ENCODE measurements at regions not wholly inside any gene's neighbourhood (a gene's known extent, or its start where the extent isn't known, plus 50 kb on each side); places are given as distances from the start of the nearest gene placed in this dataset.

DNA sequence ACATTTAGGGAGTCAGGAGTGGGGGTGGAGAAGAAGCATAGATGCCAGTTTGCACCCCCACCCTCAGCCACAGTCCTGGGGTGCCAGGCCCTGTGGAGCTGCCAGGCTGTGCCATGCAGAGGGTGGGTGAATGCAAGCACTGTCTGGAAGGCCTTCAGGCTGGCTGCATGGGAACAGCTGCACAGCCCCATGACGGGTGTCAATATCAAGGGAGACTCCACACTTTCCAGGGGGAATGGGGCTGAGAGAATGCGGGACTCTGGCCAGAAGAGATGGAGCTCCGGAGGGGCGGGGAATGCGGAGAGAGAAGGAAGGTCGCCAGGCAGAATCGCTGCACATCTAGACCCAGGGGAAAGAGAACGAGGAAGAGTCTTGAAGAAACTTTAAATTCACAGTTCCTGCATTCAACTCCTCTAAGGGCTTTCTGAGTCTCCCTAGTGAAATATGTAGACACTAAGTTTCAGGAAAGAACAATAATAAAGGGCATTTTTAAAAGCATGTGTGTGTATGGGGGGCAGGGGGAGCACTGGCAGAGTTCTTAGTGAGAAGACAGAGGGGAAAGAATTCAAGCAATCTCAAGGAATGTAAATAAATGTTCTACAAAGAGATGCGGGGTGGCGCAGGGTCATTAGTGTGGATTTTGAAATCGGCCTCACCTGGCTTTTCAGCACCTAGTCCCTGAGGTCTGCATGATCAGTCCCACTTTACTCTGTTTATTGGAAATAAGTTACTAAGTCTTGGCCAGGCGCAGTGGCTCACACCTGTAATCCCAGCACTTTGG, 59.1 kb downstream of the BOD1 start:
- peak; percentile 7 to 97 (median 84) for DNase-seq

DNA sequence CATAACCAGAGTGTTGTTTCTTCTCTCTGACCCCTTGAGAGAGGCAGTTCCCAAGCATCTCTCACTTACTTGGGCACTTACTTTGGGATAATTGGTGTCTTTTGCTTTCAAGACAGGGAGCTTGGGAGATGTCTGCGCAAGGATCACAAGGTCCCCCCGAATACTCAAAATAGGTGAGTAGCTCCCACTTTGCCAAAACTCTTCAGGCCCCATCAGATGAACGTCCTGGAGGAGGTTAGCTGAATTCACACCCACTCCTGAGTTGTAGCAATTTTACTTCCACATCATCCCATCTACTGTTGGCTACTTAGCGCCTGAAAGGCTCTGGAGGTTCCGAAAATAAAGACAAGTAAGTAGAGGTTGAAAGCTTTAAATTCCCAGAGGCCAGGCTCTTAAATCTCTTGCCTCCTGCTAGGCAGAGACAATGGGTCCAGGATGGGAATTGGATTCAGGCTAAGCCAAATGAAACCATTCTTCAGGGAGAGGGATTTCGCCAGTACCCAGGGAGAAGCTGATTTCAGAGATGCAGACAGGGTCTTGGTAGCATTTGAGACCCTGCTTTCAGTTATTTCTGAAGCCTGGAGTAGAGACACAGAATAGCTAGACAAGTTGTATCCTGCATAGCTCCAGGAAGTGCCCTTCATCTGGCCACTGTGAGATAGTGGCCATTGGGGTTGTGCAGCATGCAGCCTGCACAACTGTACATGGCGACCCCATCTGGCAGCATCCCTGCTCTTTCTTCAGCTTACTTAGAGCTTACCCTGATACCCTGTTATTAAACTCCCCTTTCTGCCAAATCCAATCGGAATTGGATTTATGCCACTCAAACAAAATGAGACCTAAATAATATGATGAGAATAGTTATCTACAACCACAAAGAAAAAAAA, 60.1 kb downstream of the BOD1 start:
- peak in 12 of 56 donors; percentile 3 to 39 (median 24) for DNase-seq

DNA sequence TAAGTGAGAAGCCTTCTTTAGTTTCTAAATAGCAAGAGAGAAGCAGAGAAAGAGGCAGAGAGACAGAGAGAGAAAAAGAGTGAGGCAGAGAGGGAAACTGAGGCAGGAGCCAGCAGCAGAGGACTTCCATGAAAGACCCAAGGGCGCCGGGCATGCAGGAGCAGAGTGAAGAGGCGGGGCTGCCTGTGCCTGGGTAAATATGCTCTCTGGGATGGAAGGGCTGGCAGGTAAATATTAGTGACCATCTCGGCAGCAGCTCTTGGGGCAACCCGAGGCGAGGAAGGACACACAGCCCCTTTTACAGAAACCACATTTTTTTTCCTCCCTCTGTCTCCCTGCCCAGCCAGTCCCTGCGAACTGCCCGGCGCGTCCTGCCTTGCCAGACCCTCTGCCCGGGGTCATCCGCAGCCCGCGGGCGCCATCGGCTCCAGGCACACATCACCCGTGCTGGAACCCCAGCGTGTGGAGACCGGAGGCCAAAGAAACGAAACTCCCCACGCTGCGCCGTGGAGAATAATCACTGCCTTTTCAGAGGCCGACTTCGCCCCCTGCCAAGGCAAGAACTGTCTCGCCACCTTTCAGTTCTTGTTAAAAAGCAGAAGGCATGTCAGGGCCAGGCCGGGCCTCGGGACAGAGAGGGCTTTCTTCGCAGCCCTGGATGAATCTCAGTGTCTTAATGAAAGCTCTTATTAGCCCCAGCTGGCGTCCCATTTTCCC, 61.3 kb downstream of the BOD1 start:
- DNase-seq, result peak in 50 of 56 donors; percentile 15 to 81 (median 53)

DNA sequence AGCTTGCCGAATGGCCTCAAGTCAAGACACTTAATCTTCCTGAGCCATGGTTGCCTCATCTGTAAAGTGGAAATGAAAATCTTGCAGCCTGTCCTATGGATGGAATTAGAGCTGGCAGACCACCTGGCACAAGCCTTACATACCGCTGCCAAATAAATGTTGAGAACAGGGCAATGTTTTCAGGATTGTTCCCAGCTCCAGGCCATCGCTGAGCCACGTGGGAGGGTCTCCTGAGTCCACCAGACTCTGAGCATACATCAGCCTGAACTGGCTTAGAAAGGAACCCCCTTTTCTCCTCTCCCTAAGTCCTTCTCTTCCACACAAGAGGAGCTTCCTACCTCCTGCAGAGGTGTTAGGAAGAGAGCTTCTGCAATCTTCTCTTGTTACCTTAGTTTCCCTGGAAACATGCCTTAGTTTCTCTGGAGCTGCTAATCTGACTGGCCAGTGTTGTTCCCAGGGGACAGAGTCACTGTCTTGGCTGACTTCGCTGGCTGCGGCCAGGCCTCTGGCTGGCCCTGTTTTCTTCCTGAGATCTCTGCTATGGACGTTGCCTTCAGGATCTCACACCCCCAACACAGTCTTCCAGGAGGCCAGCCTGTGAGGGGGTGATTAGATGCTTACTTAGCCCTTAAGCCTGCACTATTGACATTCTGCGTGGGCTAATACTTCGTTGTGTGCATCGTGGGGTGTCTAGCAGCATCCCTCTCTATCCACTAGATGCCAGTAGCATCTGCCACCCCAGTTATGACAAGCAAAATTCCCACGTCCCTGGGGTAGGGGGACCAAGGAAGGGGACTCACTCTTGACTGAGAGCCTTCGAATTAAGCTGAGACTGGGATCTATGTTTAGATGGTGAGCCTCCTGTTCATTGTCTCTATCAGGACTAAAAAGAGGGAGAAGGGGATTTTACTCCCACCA, 62.2 kb downstream of the BOD1 start:
- DNase-seq, result peak in 12 of 56 donors; percentile 7 to 39 (median 17)

DNA sequence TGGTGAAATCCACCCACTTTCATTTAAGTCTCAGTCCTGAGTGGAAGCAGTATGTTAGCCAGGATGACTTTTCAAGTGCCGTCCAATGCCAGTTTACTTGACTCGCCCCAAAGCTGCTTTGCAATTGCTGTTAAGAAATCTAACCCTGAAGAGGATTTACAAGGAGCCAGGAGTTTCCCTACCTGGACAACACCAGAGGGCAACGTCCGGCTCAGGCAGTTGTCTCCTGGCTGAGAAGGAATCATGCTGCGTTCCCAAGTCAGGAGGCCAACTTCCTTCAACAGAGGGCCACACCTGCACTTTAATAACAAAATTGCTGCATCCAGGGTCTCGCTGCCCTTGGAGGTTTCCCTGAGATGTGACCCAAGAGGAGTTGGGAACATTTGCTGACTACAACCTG, 65.8 kb downstream of the BOD1 start:
- DNase-seq, result no peak

DNA sequence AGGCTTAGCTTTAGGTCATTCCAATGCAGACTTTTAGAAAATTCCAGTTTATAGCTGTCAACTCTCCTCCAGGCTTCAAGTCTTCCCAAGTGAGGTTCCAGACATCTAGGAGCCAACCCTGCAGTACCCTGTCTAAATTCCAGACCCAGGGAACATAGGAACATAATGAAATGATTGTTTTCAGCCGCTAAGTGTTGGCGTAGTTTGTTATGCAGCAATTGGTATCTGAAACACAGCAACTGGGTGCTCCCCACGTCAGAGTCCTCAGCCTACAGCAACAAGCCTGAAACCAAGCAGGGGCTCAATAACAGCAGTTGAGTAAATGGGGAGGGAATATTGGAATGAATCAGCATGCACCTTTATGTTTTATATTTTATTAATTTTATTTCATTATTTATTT, 66.8 kb downstream of the BOD1 start:
- no peak for DNase-seq

DNA sequence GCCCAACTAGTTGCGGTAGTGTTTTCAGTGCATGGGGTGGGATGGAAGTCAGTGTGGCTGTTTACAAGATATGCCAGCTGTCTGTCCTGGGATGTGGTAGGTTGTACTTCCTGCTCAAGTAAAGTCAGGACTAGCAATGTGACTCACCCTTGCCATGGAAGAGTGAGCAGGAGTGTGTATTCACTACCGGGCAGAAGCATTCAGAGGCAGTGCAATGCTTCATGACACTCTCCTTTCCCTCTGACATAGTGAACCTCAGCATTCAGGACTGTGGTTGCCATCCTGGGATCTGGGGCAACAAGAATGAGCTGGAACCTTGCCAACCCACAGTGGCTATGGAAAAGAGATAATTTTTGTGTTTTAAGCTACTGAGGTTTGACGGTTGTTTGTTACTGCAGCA, 68.9 kb downstream of the BOD1 start:
- no peak for DNase-seq

DNA sequence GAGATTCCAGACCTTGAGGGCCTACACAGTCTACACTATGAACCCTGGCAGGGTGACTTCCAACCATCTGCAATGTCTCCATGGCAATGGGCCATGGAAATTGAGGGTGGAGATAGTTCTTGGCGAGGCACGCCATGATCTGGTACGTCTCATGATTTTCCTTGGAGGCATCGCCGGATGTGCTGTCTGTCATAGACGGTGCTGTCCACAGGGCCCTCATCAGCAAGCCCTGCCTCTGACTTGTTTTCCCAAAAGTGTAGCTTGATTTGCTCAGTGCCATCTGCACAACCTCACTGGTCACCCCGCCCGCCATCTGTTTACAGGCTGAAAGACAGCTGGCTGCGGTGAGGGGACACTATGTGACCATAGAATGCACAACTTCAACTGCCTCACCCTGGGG, 73.5 kb downstream of the BOD1 start:
- no peak for DNase-seq

DNA sequence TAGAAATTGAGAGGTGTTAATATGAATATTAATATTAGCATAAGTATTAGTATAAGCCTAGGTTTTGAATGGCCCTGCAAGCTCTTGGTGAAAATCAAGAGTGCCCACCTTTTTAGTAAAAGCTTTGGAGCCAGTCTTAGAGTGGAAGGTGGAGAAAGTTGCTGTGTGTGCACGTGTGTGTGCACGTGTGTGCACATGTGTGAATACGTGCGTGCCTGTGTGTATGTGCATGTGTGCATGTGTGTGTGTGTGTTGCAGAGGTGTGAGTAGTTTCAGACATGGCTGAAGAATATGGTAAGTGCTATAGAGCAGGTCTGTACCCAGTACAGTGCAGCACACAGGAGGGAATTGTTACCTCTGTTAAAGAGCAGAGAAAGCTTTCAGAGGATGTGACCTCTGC, 74.3 kb downstream of the BOD1 start:
- DNase-seq, result no peak

DNA sequence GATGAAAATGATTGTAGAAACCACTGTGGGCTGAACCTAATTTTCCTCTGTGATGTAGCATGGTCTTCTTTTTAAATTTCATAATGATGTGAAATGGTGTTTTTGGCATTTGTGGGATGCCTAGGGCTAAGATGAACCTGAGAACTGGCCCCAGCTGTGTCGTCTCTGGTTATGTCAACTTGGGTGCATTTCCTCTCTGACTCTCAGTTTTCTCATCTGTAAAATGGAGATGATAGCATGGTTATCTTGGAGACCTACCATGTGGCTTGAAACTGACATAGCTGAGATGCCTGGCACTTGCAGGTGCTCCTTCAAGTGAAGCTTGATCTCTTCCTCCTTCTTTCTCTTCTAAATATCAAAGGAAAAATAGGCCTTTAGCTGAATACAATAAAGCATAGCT, 77.8 kb downstream of the BOD1 start:
- DNase-seq, result no peak

DNA sequence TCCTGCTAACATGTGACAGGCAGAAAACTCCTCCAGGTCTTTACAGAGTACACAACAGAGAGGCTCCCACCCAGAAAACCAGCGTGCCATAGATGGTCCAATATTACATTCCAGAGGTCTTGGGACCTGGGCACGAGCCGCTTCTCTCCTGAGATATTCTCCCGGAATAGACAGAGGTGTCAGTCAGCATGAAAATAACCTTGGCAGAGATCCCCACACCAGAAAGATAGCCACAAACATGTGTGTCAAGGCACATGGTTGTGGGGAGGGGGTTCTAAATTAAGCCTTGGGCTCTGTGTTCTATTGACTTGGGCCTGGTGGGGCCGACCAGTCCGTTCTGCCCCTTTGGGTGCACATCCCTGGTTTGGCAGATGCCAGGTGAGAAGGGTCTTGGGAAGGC, 78.4 kb downstream of the BOD1 start:
- no peak for DNase-seq

DNA sequence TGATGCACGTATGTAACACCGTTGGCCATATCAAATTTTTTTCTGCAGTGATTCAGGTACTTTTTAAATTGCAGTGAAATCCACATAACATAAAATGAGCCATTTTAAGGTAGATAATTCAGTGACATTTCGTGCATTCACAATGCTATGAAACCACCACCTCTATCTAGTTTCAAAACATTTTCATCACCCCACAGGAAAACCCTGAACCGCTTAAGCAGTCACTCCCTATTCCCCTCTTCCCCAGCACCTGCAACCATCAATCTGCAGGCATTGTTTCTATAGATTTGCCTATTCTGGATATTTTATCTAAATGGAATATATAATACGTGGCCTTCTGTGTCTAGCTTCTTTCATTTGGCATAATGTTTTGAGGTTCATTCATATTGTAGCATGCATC, 79.2 kb downstream of the BOD1 start:
- DNase-seq, result no peak

DNA sequence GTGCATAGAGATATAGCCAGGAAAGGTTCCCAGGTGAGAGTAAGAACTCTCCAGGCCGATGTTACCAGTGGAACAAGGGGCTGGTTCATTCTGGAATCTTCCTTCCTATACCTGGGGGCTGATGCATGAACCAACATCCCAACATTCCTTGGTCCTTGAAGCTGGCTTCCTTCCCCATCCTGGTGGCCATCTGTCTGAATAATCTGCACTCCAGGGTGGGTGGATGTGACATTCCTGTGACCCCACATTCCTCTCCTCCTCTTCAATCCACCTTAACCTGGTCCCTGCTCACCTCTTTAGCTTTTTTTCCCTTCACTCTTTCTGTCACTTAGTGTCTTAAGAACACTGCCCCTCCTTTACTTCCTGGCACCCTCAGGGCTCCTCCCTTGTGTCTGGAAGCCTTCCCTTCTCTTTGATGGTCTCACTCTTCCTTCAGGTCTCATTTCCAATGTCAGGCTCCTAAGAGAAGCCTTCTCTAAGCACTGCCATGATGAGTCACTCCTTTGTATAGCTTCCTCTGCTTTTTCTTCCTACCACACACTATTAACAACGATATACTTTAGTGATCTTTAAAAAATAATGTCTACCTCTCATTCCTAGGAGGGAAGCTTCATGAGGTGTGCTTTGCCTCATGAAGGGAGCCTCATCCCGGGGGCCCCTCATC, 80.3 kb downstream of the BOD1 start:
- no peak for DNase-seq

DNA sequence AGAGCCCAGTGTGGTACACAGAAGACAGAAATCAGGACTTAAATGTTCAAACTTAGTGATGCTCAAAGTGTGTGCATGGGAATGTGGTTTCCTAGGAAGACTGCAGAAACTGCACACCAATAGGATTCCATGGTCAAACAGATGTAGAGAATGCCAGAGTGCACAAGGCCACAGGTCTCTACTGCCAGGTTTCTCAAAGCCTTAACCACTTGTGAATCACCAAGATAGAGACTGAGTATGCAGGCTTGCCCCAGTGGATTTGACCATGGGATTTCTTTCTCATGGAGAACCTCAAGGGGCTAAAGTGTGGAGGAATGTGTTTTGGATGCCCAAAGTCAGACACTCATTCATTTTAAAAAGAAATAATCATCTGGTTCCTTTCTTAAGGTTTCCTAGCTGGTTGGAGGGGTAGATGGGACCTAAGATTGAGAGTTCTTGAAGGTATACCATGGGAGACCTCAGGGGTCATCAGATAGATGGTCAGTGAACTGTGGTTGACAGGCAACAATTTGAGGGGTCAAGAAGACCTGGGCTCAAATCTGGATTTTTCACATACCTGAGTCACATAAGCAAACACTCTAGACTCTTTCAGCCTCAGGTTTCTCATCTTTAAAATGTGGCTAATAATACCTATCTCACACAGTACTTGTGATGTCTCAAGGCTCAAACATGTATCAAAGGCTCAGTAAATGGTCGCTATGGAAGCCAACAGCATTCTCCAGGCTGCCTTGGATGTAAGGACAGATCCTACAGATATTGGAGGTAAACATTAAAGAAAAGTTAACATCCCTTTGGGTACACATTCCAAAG, 81.1 kb downstream of the BOD1 start:
- DNase-seq, result no peak

DNA sequence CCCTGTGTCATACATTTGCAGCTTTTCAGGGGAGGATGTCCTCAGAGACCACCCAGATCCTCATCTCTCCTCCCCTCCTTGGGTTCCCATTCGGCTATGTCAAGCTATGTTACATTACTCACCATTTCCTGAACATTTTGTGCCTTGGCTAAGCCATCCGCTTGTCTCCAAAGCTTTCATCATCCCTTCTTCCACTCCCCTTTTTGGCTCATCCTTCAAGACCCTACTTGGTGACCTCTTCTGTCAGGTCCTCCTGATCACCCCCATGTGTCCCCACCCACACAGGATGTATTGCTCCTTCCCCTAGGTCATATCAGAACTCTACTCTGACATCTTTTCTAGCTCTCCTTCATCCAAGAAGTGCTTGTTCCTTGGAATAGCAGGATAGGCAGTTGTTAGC, 81.8 kb downstream of the BOD1 start:
- DNase-seq, result no peak

DNA sequence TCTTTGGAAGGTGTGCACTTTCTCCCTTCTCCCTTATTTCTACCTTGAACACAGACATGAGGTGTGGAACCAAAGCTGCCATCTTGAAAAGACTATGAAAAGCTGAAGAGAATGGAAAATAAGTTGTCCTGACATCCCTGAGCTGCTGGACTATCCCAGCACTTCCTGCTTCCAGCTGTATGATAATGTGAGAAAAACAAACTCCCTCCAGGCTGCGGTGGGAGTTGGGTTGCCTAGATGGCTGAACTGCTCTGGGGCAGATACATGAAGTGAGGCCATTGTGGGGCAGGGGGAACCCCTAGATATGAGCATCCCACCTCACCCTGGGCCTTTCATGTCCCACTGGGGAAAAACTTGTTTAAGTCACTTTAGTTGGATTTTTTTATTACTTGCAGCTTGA, 82.4 kb downstream of the BOD1 start:
- no peak for DNase-seq

DNA sequence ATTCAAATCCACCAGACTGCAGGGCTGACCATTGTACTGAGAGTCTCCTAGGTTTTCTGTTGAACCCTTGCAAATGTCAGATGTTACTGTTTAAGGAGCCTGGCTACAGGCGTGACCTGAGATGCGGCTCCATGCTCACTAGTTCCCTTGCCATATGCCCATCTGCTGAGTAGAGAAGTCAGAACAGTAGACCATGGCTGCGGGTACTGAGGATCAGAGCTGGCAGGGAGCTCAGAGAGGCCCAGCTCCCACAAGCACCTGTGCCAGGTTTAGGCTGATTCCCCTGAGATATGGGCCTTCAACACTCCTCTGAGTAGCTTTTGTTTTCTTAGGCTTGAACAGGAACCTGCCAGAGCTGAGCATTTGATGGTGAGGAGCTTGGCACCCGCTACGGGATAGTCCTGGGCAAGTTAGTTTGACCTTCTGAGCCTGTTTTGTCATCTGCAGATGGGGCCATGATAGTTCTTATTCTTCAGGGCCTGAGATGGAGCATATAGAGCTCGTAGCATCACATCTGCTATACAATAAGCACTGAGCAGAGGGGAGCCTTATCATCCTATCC, 83.7 kb downstream of the BOD1 start:
- DNase-seq, result no peak

DNA sequence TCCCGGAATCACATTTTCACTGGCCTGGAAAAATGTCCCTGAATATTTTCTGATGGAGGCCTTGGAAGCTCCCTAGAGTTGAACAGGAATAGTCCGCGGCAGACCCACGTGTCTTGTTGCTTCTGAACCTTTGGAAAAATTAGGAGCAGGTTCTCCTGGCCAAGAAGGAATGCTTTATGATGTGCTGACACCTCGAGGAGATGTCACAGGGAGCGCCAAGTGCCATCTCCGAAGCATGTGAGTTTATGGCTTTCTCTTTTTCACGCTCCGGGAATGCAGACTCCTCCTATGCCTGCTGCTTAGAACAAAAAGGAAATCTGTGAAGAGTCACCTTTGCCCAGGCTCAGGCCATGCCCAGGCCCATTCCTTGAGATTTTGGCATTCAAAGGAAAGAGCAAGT, 84.6 kb downstream of the BOD1 start:
- no peak for DNase-seq

DNA sequence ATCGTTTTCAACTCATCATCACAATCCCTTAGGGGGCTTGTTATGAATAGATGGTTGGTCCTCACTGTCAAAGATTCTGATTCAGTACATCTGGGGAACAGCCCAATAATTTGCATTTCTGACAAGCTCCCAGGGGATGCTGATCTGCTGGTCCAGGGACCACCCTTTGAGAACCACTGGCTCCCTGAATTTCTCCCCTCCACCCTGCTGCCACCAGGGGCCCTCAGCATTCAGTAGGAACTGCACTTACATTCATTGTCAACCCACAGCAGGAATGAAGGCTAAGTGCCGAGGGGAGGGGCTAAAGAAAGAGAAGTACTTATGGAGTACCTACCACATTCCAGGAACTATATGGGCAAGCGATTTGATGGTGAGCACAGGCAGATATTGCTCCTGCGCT, 85.9 kb downstream of the BOD1 start:
- DNase-seq, result no peak

Data from amygdala (tissue), 56 donors.